K562 (cell line): ENCODE measurements at regions not wholly inside any gene's neighbourhood (a gene's known extent, or its start where the extent isn't known, plus 50 kb on each side); places are given as distances from the start of the nearest gene placed in this dataset.

Experiments used
- CHD4 ChIP-seq: fragments of 200-600 bp; sonication (generic); IDR thresholded peaks from 3 replicates; pipeline ENCODE4 v1.6.1; 2012; ENCODE audit warnings: low read depth, mild to moderate bottlenecking, mixed read lengths, low read length, inconsistent platforms; ENCODE audit not compliant: insufficient read depth, insufficient replicate concordance, poor library complexity, severe bottlenecking
- HMGXB4 ChIP-seq: sonication (generic); formaldehyde crosslinking; IDR thresholded peaks from 2 replicates; pipeline ENCODE4 v1.8.1; 2023; ENCODE audit warnings: mild to moderate bottlenecking, missing genetic modification reagents
- HNRNPH1 ChIP-seq: fragments of 200-400 bp; formaldehyde crosslinking; optimal IDR thresholded peaks from 2 replicates; pipeline ENCODE3; 2017; ENCODE audit warnings: low read depth, mild to moderate bottlenecking, low read length, moderate library complexity
- NFE2 ChIP-seq: IDR thresholded peaks from 2 replicates; pipeline ENCODE4 v1.6.1; 2014; ENCODE audit warnings: antibody characterized with exemption, low read depth
- XRCC3 ChIP-seq: fragments of 450-650 bp; IDR thresholded peaks from 2 replicates; pipeline ENCODE4 v1.6.1; 2017; ENCODE audit warnings: mild to moderate bottlenecking, moderate library complexity
- ZBTB5 ChIP-seq: fragments of 450-650 bp; IDR thresholded peaks from 2 replicates; pipeline ENCODE4 v1.6.1; 2017; ENCODE audit warnings: antibody characterized with exemption
- ZNF318 ChIP-seq, 2 experiments: fragments of 450-650 bp; IDR thresholded peaks; 2 replicates each; pipeline ENCODE4 v1.6.1; 2016; ENCODE audit warnings: mild to moderate bottlenecking in 2 of 2, borderline replicate concordance in 1 of 2, low read depth in 1 of 2, moderate library complexity in 1 of 2
- ZNF655 ChIP-seq: fragments of 250-450 bp; sonication (Bioruptor Pico); IDR thresholded peaks from 2 replicates; pipeline ENCODE4 v1.5.0; 2021

GRCh38 chr2:192971981-192972380 is 777.2 kb upstream of the TMEFF2 start (continued):
- TF ChIP-seq HNRNPH1 (no peak), NFE2 (no peak), ZNF655 (CRISPR knock-in tag) (no peak), HMGXB4 (CRISPR knock-in tag) (no peak), ZNF318 (IDR thresholded peaks at IDR 0.05; ENCODE audit: borderline replicate concordance in 1 of 2, low read depth in 1 of 2) (no peak), XRCC3 (no peak), ZBTB5 (no peak), CHD4 (no peak)
